GM18505 (cell line): ENCODE measurements at regions not wholly inside any gene's neighbourhood (a gene's known extent, or its start where the extent isn't known, plus 50 kb on each side); places are given as distances from the start of the nearest gene placed in this dataset.
"Not testable (repeated sequence)": the region's sequence is repeated elsewhere in the genome, so short reads cannot be mapped to it uniquely, and the experiment has no call there.

Source experiments
- ATAC-seq: cut with Tn5 transposase; IDR thresholded peaks from one replicate; pipeline ENCODE4 v1.9.1; 2021; ENCODE audit not compliant: unreplicated experiment
- POLR2A ChIP-seq: IDR thresholded peaks from 4 replicates; pipeline ENCODE4 v1.6.1; 2011; ENCODE audit warnings: borderline replicate concordance; ENCODE audit not compliant: insufficient read depth, insufficient read length; ENCODE audit errors: extremely low read depth

- no peak for TF ChIP-seq POLR2A
- no peak for ATAC-seq
Measured at GRCh38 chr5:152187668-152188067, 217.4 kb downstream of the NMUR2 start.

GRCh38 chr5:152185547-152186245 lies 219.4 kb downstream of the NMUR2 start:
- no peak for TF ChIP-seq POLR2A
- no peak for ATAC-seq

- no peak for TF ChIP-seq POLR2A
- ATAC-seq, result no peak
Measured at GRCh38 chr5:152184266-152184665, 220.8 kb downstream of the NMUR2 start.

- no peak for ATAC-seq
Measured at GRCh38 chr5:152181461-152181860, 223.6 kb downstream of the NMUR2 start.

GRCh38 chr5:152178350-152178699 lies 226.8 kb downstream of the NMUR2 start:
- TF ChIP-seq POLR2A, result no peak
- no peak for ATAC-seq

More at GRCh38 chr5:152181461-152181860, 223.6 kb downstream of the NMUR2 start:
- no peak for TF ChIP-seq POLR2A

GRCh38 chr5:152177626-152178349 lies 227.3 kb downstream of the NMUR2 start:
- ATAC-seq, result no peak
- no peak for TF ChIP-seq POLR2A

GRCh38 chr5:152171888-152172287 lies 233.2 kb downstream of the NMUR2 start:
- no peak for TF ChIP-seq POLR2A
- no peak for ATAC-seq

GRCh38 chr5:152170350-152170749 lies 234.7 kb downstream of the NMUR2 start:
- ATAC-seq, result no peak
- no peak for TF ChIP-seq POLR2A

GRCh38 chr5:152164860-152165259 lies 240.2 kb upstream of the GLRA1 start:
- no peak for ATAC-seq
- no peak for TF ChIP-seq POLR2A

GRCh38 chr5:152159894-152160293 lies 235.2 kb upstream of the GLRA1 start:
- ATAC-seq, result not testable (repeated sequence)

GRCh38 chr5:152154452-152154851 lies 229.8 kb upstream of the GLRA1 start:
- not testable (repeated sequence) for ATAC-seq

- no peak for TF ChIP-seq POLR2A
- no peak for ATAC-seq
Measured at GRCh38 chr5:152151940-152152339, 227.3 kb upstream of the GLRA1 start.

- no peak for TF ChIP-seq POLR2A
- no peak for ATAC-seq
Measured at GRCh38 chr5:152151113-152151512, 226.5 kb upstream of the GLRA1 start.

GRCh38 chr5:152147286-152147685 lies 222.6 kb upstream of the GLRA1 start:
- no peak for ATAC-seq
- TF ChIP-seq POLR2A, result no peak

GRCh38 chr5:152146566-152146965 lies 221.9 kb upstream of the GLRA1 start:
- TF ChIP-seq POLR2A, result no peak
- no peak for ATAC-seq

GRCh38 chr5:152144556-152144955 lies 219.9 kb upstream of the GLRA1 start:
- ATAC-seq, result no peak

More at GRCh38 chr5:152144556-152144955, 219.9 kb upstream of the GLRA1 start:
- TF ChIP-seq POLR2A, result no peak
